Parathyroid adenoma (tissue), 2 donors: ENCODE measurements at regions not wholly inside any gene's neighbourhood (a gene's known extent, or its start where the extent isn't known, plus 50 kb on each side); places are given as distances from the start of the nearest gene placed in this dataset.

ENCODE experiments used
- H2AFZ ChIP-seq: fragments of 300-600 bp; sonication (generic); one replicate; pipeline ENCODE4 v1.7.0; 2017; ENCODE audit warnings: antibody characterized with exemption, mild to moderate bottlenecking
- H3K27ac ChIP-seq: fragments of 300-600 bp; sonication (generic); one replicate; pipeline ENCODE4 v1.7.0; 2017
- H3K27me3 ChIP-seq: fragments of 300-600 bp; sonication (generic); one replicate; pipeline ENCODE4 v1.7.0; 2017; ENCODE audit warnings: low read length; ENCODE audit not compliant: control insufficient read depth, insufficient read depth
- H3K36me3 ChIP-seq: fragments of 300-600 bp; sonication (generic); one replicate; pipeline ENCODE4 v1.7.0; 2017; ENCODE audit warnings: low read length; ENCODE audit not compliant: control insufficient read depth, insufficient read depth
- H3K4me1 ChIP-seq: fragments of 300-600 bp; sonication (generic); one replicate; pipeline ENCODE4 v1.7.0; 2017; ENCODE audit warnings: control low read depth
- H3K4me2 ChIP-seq: fragments of 300-600 bp; sonication (generic); one replicate; pipeline ENCODE4 v1.7.0; 2017; ENCODE audit warnings: low read length
- H3K4me3 ChIP-seq: fragments of 300-600 bp; sonication (generic); one replicate; pipeline ENCODE4 v1.7.0; 2017; ENCODE audit warnings: low read depth, low read length
- H3K79me2 ChIP-seq: fragments of 300-600 bp; sonication (generic); one replicate; pipeline ENCODE4 v1.7.0; 2017; ENCODE audit warnings: control low read depth
- H3K9ac ChIP-seq: fragments of 300-600 bp; sonication (generic); one replicate; pipeline ENCODE4 v1.7.0; 2017; ENCODE audit warnings: mild to moderate bottlenecking
- H3K9me3 ChIP-seq: fragments of 300-600 bp; sonication (generic); one replicate; pipeline ENCODE4 v1.7.0; 2017; ENCODE audit warnings: low read length; ENCODE audit not compliant: control insufficient read depth
- TF ChIP-seq, protein P1 (sequence below): fragments of 300-600 bp; sonication (generic); IDR thresholded peaks from one replicate; pipeline ENCODE4 v1.7.0; 2017; ENCODE audit warnings: antibody characterized with exemption, mild to moderate bottlenecking
- donor health status: primary hyperparathyroidism.

DNA sequence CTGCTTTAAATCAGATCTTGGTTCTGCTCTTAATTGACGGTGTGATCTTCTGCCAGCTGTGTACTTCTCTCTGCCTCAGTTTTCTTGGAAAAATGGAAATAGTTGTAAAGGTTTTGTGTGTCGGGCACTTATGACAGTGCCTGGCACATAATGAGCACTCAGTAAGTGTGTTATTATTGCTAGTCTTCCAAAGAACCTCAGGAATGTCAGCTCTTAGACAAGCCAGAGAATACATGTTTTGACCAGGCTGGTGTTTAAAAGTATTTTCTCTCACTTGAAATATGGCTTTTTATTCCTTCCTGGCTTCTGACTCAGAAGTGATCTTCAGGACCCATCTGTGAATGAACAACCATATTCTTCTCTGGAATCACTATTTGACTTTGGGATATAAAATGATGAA, 304.1 kb downstream of the SNAPC1 start:
- Histone ChIP-seq H3K4me1 (no peaks in the 10 kb centered on the region), H3K79me2 (no peaks in the 10 kb centered on the region), H3K27me3 (no peaks in the 10 kb centered on the region), H3K9me3 (no peaks in the 10 kb centered on the region), H3K9ac (no peak overlapping the region), H3K4me3 (no peak overlapping the region), H3K27ac (no peak overlapping the region), H2AFZ (no peak overlapping the region), H3K36me3 (no peaks in the 10 kb centered on the region), H3K4me2 (no peak overlapping the region)
- TF ChIP-seq, protein P1, sequence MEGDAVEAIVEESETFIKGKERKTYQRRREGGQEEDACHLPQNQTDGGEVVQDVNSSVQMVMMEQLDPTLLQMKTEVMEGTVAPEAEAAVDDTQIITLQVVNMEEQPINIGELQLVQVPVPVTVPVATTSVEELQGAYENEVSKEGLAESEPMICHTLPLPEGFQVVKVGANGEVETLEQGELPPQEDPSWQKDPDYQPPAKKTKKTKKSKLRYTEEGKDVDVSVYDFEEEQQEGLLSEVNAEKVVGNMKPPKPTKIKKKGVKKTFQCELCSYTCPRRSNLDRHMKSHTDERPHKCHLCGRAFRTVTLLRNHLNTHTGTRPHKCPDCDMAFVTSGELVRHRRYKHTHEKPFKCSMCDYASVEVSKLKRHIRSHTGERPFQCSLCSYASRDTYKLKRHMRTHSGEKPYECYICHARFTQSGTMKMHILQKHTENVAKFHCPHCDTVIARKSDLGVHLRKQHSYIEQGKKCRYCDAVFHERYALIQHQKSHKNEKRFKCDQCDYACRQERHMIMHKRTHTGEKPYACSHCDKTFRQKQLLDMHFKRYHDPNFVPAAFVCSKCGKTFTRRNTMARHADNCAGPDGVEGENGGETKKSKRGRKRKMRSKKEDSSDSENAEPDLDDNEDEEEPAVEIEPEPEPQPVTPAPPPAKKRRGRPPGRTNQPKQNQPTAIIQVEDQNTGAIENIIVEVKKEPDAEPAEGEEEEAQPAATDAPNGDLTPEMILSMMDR, result no peak

GRCh38 chr14:62071039-62071438, 308.8 kb downstream of the SNAPC1 start:
- H3K36me3 ChIP-seq, result no peaks in the 10 kb centered on the region
- H3K9me3 ChIP-seq, result no peaks in the 10 kb centered on the region
- no peaks in the 10 kb centered on the region for H3K27me3 ChIP-seq
- H3K4me1 ChIP-seq, result no peaks in the 10 kb centered on the region
- H3K4me3 ChIP-seq, result no peak overlapping the region
- H3K79me2 ChIP-seq, result no peaks in the 10 kb centered on the region
- H3K9ac ChIP-seq, result no peak overlapping the region
- H3K27ac ChIP-seq, result no peak overlapping the region
- TF ChIP-seq, protein P1, result no peak
- no peak overlapping the region for H3K4me2 ChIP-seq
- H2AFZ ChIP-seq, result no peak overlapping the region

GRCh38 chr14:62076368-62076767, 314.1 kb downstream of the SNAPC1 start:
- Histone ChIP-seq H3K9ac (no peak overlapping the region), H3K4me2 (no peak overlapping the region), H3K27ac (no peak overlapping the region), H3K36me3 (no peaks in the 10 kb centered on the region), H3K4me3 (no peak overlapping the region), H3K79me2 (no peaks in the 10 kb centered on the region), H3K27me3 (no peaks in the 10 kb centered on the region), H3K9me3 (no peaks in the 10 kb centered on the region), H2AFZ (no peak overlapping the region), H3K4me1 (no peaks in the 10 kb centered on the region)
- TF ChIP-seq, protein P1, result no peak

- TF ChIP-seq, protein P1, result no peak
- Histone ChIP-seq H3K4me3 (no peak overlapping the region), H3K4me1 (no peaks in the 10 kb centered on the region), H3K9ac (no peak overlapping the region), H2AFZ (no peak overlapping the region), H3K27me3 (no peaks in the 10 kb centered on the region), H3K9me3 (no peaks in the 10 kb centered on the region), H3K79me2 (no peaks in the 10 kb centered on the region), H3K27ac (no peak overlapping the region), H3K36me3 (no peaks in the 10 kb centered on the region), H3K4me2 (no peak overlapping the region)
These were observed 314.8 kb downstream of the SNAPC1 start for GRCh38 chr14:62076825-62077605.

GRCh38 chr14:62077676-62078261, 315.5 kb downstream of the SNAPC1 start:
- Histone ChIP-seq H3K4me2 (no peak overlapping the region), H2AFZ (no peak overlapping the region), H3K36me3 (no peaks in the 10 kb centered on the region), H3K9ac (no peak overlapping the region), H3K27me3 (no peaks in the 10 kb centered on the region), H3K79me2 (no peaks in the 10 kb centered on the region), H3K4me1 (no peaks in the 10 kb centered on the region), H3K27ac (no peak overlapping the region), H3K9me3 (no peaks in the 10 kb centered on the region), H3K4me3 (no peak overlapping the region)
- TF ChIP-seq, protein P1, result no peak
